AG08396 (cell line): ENCODE measurements at regions not wholly inside any gene's neighbourhood (a gene's known extent, or its start where the extent isn't known, plus 50 kb on each side); places are given as distances from the start of the nearest gene placed in this dataset.
"Not testable (repeated sequence)": the region's sequence is repeated elsewhere in the genome, so short reads cannot be mapped to it uniquely, and the experiment has no call there.

ENCODE experiments used
- DNase-seq: peaks from one replicate; pipeline ENCODE4 v3.0.0; 2012; ENCODE audit warnings: low spot score, mixed read lengths

- DNase-seq = no peak
Observed at GRCh38 chr9:81741103-81741502, 51.8 kb upstream of the TLE1 start.

- DNase-seq = no peak
Observed at GRCh38 chr9:81748091-81748490, 58.7 kb upstream of the TLE1 start.

- DNase-seq = no peak
Observed at GRCh38 chr9:81753436-81753835, 64.1 kb upstream of the TLE1 start.

GRCh38 chr9:81754245-81754644 is 64.9 kb upstream of the TLE1 start:
- DNase-seq = no peak

GRCh38 chr9:81755721-81756120 is 66.4 kb upstream of the TLE1 start:
- no peak for DNase-seq

- no peak for DNase-seq
Observed at GRCh38 chr9:81756561-81756960, 67.2 kb upstream of the TLE1 start.

- DNase-seq = no peak
Observed at GRCh38 chr9:81758123-81758797, 68.9 kb upstream of the TLE1 start.

- DNase-seq = peak; percentile 86
Observed at GRCh38 chr9:81759680-81760215, 70.4 kb upstream of the TLE1 start.

GRCh38 chr9:81767921-81768320 is 78.6 kb upstream of the TLE1 start:
- no peak for DNase-seq

- peak; percentile 14 for DNase-seq
Observed at GRCh38 chr9:81771571-81771970, 82.2 kb upstream of the TLE1 start.

GRCh38 chr9:81772144-81772543 is 82.8 kb upstream of the TLE1 start:
- DNase-seq = peak; percentile 24

GRCh38 chr9:81776390-81776789 is 87.0 kb upstream of the TLE1 start:
- no peak for DNase-seq

GRCh38 chr9:81776834-81777233 is 87.5 kb upstream of the TLE1 start:
- DNase-seq = no peak

GRCh38 chr9:81777482-81777881 is 88.1 kb upstream of the TLE1 start:
- DNase-seq = no peak

GRCh38 chr9:81782313-81782995 is 93.1 kb upstream of the TLE1 start:
- DNase-seq = no peak

- DNase-seq = peak; percentile 78
Observed at GRCh38 chr9:81787747-81788632, 98.6 kb upstream of the TLE1 start.

- no peak for DNase-seq
Observed at GRCh38 chr9:81789721-81790120, 100.4 kb upstream of the TLE1 start.

- no peak for DNase-seq
Observed at GRCh38 chr9:81790166-81790565, 100.8 kb upstream of the TLE1 start.

- DNase-seq = no peak
Observed at GRCh38 chr9:81791076-81791475, 101.7 kb upstream of the TLE1 start.

GRCh38 chr9:81798606-81799005 is 109.3 kb upstream of the TLE1 start:
- DNase-seq = peak; percentile 32

GRCh38 chr9:81801190-81801589 is 111.8 kb upstream of the TLE1 start:
- DNase-seq = no peak

GRCh38 chr9:81804306-81804705 is 115.0 kb upstream of the TLE1 start:
- DNase-seq = peak; percentile 30

GRCh38 chr9:81811688-81812087 is 116.5 kb upstream of the SPATA31D4 start:
- not testable (repeated sequence) for DNase-seq
